SK-N-DZ (cell line): ENCODE measurements at regions not wholly inside any gene's neighbourhood (a gene's known extent, or its start where the extent isn't known, plus 50 kb on each side); places are given as distances from the start of the nearest gene placed in this dataset.
"Not testable (repeated sequence)": the region's sequence is repeated elsewhere in the genome, so short reads cannot be mapped to it uniquely, and the experiment has no call there.

Source experiments
- DNase-seq: peaks from one replicate; pipeline ENCODE4 v3.0.0-alpha.2; 2015; ENCODE audit warnings: low spot score

DNA sequence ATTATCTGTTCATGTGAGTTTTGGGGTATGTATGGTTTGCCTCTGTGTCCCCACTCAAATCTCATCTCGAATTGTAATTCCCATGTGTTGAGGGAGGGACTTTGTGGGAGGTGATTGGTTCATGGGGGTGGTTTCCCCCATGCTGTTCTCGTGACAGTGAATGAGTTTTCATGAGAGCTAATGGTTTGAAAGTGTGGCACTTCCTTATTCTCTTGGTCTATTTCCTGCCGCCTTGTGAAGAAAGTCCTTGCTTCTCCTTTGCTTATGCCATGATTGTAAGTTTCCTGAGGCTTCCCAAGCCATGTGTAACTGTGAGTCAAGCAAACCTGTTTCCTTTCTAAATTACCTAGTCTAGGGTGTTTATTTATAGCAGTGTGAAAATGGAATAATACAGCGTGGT lies 128.1 kb upstream of the HS3ST4 start:
- no peak for DNase-seq

DNA sequence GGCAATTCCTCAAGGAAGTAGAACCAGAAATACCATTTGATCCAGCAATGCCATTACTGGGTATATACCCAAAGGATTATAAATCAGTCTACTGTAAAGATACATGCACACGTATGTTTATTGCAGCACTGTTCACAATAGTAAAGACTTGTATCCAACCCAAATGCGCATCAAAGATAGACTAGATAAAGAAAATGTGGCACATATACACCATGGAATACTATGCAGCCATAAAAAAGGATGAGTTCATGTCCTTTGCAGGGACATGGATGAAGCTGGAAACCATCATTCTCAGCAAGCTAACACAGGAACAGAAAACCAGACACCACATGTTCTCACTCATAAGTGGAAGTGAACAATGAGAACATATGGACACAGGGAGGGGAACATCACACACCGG lies 130.0 kb upstream of the HS3ST4 start:
- not testable (repeated sequence) for DNase-seq

DNA sequence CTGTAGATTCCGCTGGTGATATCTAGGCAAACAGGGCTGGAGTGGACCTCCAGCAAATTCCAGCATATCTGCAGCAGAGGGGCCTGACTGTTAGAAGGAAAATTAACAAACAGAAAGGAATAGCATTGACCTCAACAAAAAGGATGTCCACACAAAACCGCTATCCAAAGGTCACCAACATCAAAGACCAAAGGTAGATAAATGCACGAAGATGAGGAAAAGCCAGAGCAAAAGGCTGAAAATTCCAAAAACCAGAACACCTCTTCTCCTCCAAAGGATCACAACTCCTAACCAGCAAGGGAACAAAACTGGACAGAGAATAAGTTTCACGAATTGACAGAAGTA lies 134.8 kb upstream of the HS3ST4 start:
- not testable (repeated sequence) for DNase-seq

- not testable (repeated sequence) for DNase-seq
These were observed 135.3 kb upstream of the HS3ST4 start for GRCh38 chr16:25556289-25556967.

DNA sequence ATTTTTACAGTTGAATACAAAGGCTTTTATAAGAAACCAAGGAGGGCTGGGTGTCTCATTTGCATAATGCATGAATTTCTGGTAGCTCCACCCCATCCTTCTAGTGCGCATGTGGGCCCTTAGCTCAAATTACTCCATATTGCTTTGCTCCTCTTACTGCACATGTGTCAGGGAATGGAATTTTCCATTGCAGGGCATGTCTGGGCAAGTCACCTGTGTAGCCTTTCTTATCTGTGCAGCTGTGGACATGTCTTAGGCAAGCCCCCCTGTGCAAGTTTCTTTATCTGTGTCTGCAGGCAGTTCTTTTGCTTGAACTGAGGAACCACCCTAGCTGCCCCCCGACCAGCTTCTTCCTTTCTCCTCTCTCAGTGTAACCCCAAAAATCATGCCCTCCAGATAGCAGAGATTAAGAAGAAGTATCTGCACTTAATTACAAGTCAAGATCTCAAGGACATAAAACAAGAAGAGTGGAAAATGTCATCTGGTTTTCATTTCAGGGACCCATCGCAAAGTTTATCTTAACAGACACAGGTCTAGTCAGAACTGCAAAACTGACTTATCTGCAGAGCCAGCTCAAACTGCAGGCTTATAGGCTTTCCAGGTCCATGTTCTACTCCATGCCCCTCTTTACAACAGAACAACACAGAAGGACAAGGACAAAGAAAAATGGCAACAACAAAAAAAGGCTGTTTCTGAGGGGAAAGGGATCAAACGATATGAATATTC lies 137.9 kb upstream of the HS3ST4 start:
- DNase-seq = peak; percentile 80

DNA sequence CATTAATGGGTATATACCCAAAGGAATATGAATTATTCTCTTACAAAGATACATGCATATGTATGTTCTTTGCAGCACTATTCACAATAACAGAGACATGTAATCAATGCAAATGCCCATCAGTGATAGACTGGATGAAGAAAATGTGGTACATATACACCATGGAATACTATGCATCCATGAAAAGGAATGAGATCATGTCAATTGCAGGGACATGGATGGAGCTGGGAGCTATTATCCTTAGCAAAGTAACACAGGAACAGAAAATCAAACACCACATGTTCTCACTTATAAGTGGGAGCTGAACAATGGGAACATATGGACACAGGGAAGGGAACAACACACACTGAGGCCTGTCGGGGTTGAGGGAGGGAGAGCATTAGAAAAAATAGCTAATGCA lies 141.1 kb upstream of the HS3ST4 start:
- DNase-seq = no peak

GRCh38 chr16:25546791-25547190 lies 145.0 kb upstream of the HS3ST4 start:
- no peak for DNase-seq

- DNase-seq = no peak
These were observed 147.5 kb upstream of the HS3ST4 start for GRCh38 chr16:25544294-25544693.

GRCh38 chr16:25542306-25542705 lies 149.5 kb upstream of the HS3ST4 start:
- DNase-seq = no peak

GRCh38 chr16:25539767-25540166 lies 152.0 kb upstream of the HS3ST4 start:
- not testable (repeated sequence) for DNase-seq

DNA sequence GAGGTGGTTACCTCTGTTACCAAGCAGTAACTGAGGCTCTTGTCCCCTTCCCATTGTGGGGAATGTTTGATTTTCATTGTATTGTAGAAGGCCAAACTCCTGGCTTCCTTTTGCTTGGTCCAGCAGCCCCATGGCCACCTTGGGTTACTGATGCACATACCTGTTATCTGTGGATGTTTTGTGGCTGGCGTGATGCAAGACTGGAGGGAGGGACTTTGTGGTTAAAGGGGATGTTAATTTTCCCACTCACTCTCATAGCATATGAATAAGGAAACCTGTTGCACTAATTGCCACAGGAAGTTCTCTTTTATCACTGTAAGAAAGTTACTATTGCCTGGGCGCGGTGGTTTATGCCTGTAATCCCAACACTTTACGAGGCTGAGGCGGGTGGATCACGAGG lies 168.6 kb upstream of the HS3ST4 start:
- DNase-seq = no peak

GRCh38 chr16:25512041-25512440 lies 179.7 kb upstream of the HS3ST4 start:
- no peak for DNase-seq

DNA sequence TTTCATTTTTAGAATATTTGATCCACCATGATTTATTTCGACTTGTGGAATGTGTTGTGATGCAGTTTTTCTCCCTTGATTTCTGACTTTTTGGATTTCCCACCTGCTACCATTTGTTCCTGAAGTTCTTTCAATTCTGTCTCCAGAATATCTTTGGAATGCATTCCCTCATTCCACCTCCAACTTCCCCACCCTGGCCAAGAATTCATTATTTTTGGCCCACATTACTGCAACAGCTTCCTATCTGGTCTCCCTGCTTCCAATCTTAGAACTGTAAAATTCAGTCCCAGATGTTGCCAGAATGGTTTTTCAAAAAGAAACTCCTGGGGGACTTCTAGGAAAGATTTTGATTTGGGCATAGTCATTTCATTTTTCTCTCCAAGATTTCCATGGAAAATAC lies 182.3 kb upstream of the HS3ST4 start:
- DNase-seq = no peak

DNA sequence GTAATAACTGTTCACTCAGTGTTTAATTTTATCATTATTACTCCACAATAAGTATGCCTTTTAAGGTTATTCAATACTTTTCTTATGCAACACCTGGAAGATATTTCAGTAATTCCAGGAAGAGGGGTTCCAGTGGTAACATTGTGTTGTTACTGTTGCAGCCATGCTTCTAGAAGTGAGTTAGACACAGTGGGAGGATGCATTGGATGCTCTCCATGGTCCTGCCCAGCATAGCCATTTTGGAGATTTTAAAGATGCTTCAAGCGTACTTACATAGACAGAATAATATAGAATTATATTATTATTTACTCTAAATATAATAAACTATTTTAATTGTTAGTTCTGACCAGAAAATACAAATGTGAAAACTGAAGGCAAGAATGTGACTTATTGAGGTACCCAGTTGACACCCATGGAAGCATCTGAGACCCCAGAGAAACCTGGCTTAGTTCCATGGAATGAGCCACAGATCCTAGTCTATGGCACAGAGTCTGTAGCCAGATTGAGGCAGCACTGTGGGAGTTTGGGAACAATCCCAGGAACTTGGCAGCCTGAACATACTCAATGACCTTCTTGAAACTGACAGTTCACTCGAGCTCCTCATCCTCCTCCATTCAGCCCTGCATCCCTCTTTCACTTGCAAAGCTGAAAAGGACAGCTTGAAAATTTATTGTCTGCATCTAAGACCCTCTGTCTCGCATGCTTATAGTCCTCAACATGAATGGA lies 190.1 kb upstream of the HS3ST4 start:
- DNase-seq = no peak

GRCh38 chr16:25494292-25494691 lies 197.5 kb upstream of the HS3ST4 start:
- DNase-seq = no peak

GRCh38 chr16:25493136-25493811 lies 198.5 kb upstream of the HS3ST4 start:
- DNase-seq = no peak

DNA sequence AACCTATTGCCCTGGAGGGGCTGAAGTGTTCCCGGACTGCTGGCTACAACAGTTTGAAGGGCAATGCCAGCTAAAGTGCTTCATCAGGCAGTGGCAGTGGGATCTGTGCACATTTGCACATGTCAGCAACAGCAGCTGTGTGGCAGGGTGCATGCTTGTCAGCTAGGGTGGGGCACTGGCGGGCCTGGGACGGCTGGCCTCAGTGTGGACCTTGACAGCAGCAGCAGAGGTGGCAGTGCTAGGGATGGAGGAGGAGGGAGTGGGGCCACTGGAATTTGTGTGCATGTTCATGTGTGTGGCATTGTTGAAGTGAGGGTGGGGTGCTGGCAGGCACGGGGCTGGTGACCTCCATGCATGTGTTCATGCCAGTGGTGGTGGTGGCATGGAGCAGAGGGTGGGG lies 203.3 kb upstream of the HS3ST4 start:
- no peak for DNase-seq

GRCh38 chr16:25487888-25488287 lies 203.9 kb upstream of the HS3ST4 start:
- no peak for DNase-seq

GRCh38 chr16:25481636-25482035 lies 210.1 kb upstream of the HS3ST4 start:
- DNase-seq = no peak

DNA sequence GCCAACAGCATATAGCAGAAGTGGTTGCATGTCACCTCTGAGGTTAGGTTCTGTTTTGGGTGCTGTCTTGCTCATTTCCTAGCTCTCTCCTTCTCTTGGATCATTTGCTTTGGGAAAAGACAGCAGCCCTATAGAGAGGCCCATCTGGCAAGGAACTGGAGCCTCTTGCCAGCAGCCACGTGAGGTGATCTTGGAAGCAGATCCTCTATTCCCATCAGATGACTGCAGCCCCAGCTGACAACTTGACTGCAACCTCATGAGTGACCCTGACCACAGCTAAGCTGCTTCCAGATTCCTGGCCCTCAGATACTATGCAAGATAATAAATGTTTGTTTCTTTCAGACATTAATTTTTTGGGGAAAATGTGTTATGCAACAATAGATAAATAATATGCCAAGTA lies 213.3 kb upstream of the HS3ST4 start:
- DNase-seq = no peak

GRCh38 chr16:25464058-25464457 lies 206.4 kb upstream of the ZKSCAN2 start:
- no peak for DNase-seq

- DNase-seq = no peak
These were observed 192.2 kb upstream of the ZKSCAN2 start for GRCh38 chr16:25449802-25450201.
